Mesendoderm (in vitro differentiated cells): ENCODE measurements at regions not wholly inside any gene's neighbourhood (a gene's known extent, or its start where the extent isn't known, plus 50 kb on each side); places are given as distances from the start of the nearest gene placed in this dataset.

Source experiments
- DNase-seq: peaks from one replicate; pipeline ENCODE4 v3.0.0; 2013
- H2AK5ac ChIP-seq: 2 replicates; pipeline ENCODE4 v1.6.1; 2013; ENCODE audit warnings: low read length, inconsistent platforms
- H2BK120ac ChIP-seq: 2 replicates; pipeline ENCODE4 v1.6.1; 2013; ENCODE audit warnings: low read depth, mild to moderate bottlenecking, low read length, moderate library complexity, mixed read lengths
- H2BK15ac ChIP-seq: replicated peaks from 2 replicates; pipeline ENCODE4 v1.6.1; 2013; ENCODE audit warnings: low read depth, mild to moderate bottlenecking, moderate library complexity
- H2BK5ac ChIP-seq: 2 replicates; pipeline ENCODE4 v1.6.1; 2013; ENCODE audit warnings: low read length, inconsistent platforms
- H3K18ac ChIP-seq: 2 replicates; pipeline ENCODE4 v1.6.1; 2013; ENCODE audit warnings: mild to moderate bottlenecking, low read length, mixed read lengths
- H3K23ac ChIP-seq: one replicate; pipeline ENCODE4 v1.6.1; 2013; ENCODE audit warnings: low read length
- H3K27ac ChIP-seq: 2 replicates; pipeline ENCODE4 v1.5.1; 2013; ENCODE audit warnings: low read depth, mild to moderate bottlenecking, inconsistent platforms, low read length, moderate library complexity
- H3K27me3 ChIP-seq: 2 replicates; pipeline ENCODE4 v1.6.1; 2013; ENCODE audit warnings: low read length, control low read depth, mild to moderate bottlenecking, inconsistent platforms; ENCODE audit not compliant: insufficient read depth, poor library complexity
- H3K36me3 ChIP-seq: 2 replicates; pipeline ENCODE4 v1.6.1; 2013; ENCODE audit warnings: low read length, inconsistent platforms; ENCODE audit not compliant: control insufficient read depth, insufficient read depth
- H3K4ac ChIP-seq: one replicate; pipeline ENCODE4 v1.6.1; 2013; ENCODE audit warnings: low read depth, mild to moderate bottlenecking, low read length, moderate library complexity
- H3K4me1 ChIP-seq: 2 replicates; pipeline ENCODE4 v1.6.1; 2013; ENCODE audit warnings: low read depth, low read length, inconsistent platforms; ENCODE audit not compliant: control insufficient read depth
- H3K4me2 ChIP-seq: 2 replicates; pipeline ENCODE4 v1.6.1; 2013; ENCODE audit warnings: low read length
- H3K4me3 ChIP-seq: 2 replicates; pipeline ENCODE4 v1.5.1; 2013; ENCODE audit warnings: mild to moderate bottlenecking, low read length
- H3K56ac ChIP-seq: one replicate; pipeline ENCODE4 v1.6.1; 2013; ENCODE audit warnings: low read length
- H3K79me1 ChIP-seq: 2 replicates; pipeline ENCODE4 v1.6.1; 2013; ENCODE audit warnings: low read length, inconsistent platforms
- H3K79me2 ChIP-seq: 2 replicates; pipeline ENCODE4 v1.6.1; 2013; ENCODE audit warnings: mild to moderate bottlenecking, low read length; ENCODE audit not compliant: control insufficient read depth, insufficient read depth
- H3K9ac ChIP-seq: 2 replicates; pipeline ENCODE4 v1.6.1; 2013; ENCODE audit warnings: low read length, inconsistent platforms
- H4K5ac ChIP-seq: one replicate; pipeline ENCODE4 v1.6.1; 2013; ENCODE audit warnings: low read length
- H4K8ac ChIP-seq: one replicate; pipeline ENCODE4 v1.6.1; 2013; ENCODE audit warnings: low read depth, mild to moderate bottlenecking, control low read depth, low read length, moderate library complexity
- WGBS: extraction: QIAGEN DNeasy Blood & Tissue Kit; methylation state at CpG from one replicate; pipeline ENCODE4 v1.1.7; 2013; ENCODE audit warnings: low lambda C conversion rate, missing lambda C conversion rate; ENCODE audit not compliant: insufficient coverage; ENCODE audit errors: extremely low coverage; 5-methylcytosine and 5-hydroxymethylcytosine counted together

DNA sequence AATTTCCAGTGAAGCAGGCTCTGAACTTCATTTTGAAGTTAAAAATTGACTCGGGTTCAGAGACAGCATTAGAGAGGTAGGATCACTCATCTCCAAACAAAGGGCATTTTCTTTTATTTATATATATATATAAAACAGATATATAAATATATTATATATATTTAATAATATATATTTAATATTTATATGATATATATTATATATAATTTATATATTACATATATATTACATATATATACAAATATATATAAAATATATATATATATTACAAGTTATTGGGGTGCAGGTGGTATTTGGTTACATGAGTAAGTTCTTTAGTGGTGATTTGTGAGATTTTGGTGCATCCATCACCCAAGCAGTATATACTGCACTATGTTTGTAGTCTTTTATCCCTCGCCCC is 320.8 kb downstream of the MAP2K6 start:
- Histone ChIP-seq H3K4me1 (no peaks in the 10 kb centered on the region), H2AK5ac (no peak overlapping the region), H3K79me2 (no peaks in the 10 kb centered on the region), H3K56ac (no peak overlapping the region), H3K4ac (no peak overlapping the region), H3K36me3 (no peaks in the 10 kb centered on the region), H3K27ac (no peak overlapping the region), H2BK15ac (no peak overlapping the region), H3K18ac (no peak overlapping the region), H3K4me2 (no peak overlapping the region), H3K9ac (no peak overlapping the region), H3K23ac (no peak overlapping the region), H3K79me1 (no peaks in the 10 kb centered on the region), H3K4me3 (no peak overlapping the region), H4K5ac (no peak overlapping the region), H3K27me3 (no peaks in the 10 kb centered on the region), H2BK5ac (no peak overlapping the region), H4K8ac (no peak overlapping the region), H2BK120ac (no peak overlapping the region)
- DNase-seq: no peak
- WGBS: no CpG with 5 or more reads among the region's 2 CpGs

DNA sequence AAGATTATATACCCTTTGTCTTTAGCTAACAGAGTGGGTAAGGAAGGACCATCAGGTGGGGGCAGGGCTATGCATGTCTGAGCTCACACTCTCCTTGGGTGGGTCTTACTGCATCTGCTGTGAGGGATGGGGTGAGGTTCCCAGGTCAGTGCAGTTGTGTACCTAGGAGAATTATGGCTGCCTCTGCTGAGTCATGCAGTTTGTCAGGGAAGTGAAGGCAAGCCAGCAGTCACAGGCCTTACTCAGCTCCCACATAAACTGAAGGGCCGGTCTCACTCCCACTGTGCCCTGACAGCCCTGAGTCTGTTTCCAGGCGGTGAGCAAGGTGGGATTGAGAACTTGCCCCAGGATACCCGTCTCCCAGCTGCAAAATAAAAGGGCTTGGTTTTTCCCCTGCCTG is 328.6 kb downstream of the MAP2K6 start:
- Histone ChIP-seq H3K23ac (no peak overlapping the region), H3K27me3 (no peaks in the 10 kb centered on the region), H4K8ac (no peak overlapping the region), H2BK15ac (no peak overlapping the region), H3K4me2 (no peak overlapping the region), H3K27ac (no peak overlapping the region), H3K4ac (no peak overlapping the region), H3K4me3 (no peak overlapping the region), H3K79me1 (no peaks in the 10 kb centered on the region), H3K4me1 (no peaks in the 10 kb centered on the region), H3K36me3 (no peaks in the 10 kb centered on the region), H2BK5ac (no peak overlapping the region), H2AK5ac (no peak overlapping the region), H3K9ac (no peak overlapping the region), H3K18ac (no peak overlapping the region), H3K79me2 (no peaks in the 10 kb centered on the region), H4K5ac (no peak overlapping the region), H3K56ac (no peak overlapping the region), H2BK120ac (no peak overlapping the region)
- no CpG with 5 or more reads among the region's 3 CpGs for WGBS
- DNase-seq: no peak

DNA sequence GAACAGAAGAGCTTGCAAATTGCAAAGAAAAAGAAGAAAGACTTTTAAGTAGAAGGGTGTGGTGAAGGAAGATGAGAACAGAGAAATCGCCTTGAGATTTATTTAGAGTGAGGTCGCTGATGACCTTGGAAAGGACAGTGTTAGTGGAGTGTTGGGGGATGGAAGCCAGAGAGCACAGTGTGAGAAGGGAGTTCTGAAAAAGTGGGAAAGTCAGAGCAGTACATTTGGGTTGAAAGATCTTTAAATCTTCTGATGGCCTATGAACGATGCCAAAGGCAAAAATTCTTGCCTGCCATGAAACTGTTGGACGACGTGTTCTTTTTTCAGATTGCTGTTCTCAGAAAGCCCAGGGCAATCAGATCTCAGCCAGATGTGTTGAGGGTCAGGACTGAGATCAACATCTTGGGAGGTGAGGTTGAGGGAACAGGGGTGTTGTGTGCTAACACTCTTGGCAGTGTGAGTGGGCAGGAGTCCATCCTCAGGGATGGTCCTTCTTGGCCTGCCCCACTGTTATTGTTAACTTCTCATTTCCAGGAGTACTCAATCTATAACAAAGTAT is 330.1 kb downstream of the MAP2K6 start:
- Histone ChIP-seq H3K4ac (no peak overlapping the region), H3K79me1 (no peaks in the 10 kb centered on the region), H3K27ac (no peak overlapping the region), H3K27me3 (no peaks in the 10 kb centered on the region), H3K56ac (no peak overlapping the region), H2BK120ac (no peak overlapping the region), H3K9ac (no peak overlapping the region), H4K8ac (no peak overlapping the region), H3K18ac (no peak overlapping the region), H2AK5ac (no peak overlapping the region), H3K4me3 (no peak overlapping the region), H2BK15ac (no peak overlapping the region), H3K36me3 (no peaks in the 10 kb centered on the region), H3K4me2 (no peak overlapping the region), H3K4me1 (no peaks in the 10 kb centered on the region), H2BK5ac (no peak overlapping the region), H3K79me2 (no peaks in the 10 kb centered on the region), H4K5ac (no peak overlapping the region), H3K23ac (no peak overlapping the region)
- WGBS: no CpG with 5 or more reads among the region's 5 CpGs
- DNase-seq: no peak

DNA sequence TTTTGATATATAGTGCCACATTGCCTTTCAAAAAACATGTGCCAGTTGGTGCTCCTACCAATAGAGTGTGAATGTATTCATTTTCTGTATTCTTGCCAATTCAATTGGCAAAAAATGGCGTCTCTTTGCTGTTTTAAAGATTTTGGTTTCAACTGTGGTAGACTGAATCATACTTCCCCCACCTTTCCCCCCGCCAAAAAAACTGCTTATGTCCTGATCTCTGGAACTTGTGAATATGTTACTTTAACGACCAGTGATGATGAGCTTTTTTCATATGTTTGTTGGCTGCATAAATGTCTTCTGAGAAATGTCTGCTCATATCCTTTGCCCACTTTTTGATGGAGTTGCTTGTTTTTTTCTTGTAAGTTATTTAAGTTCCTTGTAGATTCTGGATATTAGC is 325.1 kb upstream of the KCNJ16 start:
- no peaks in the 10 kb centered on the region for H3K4me1 ChIP-seq
- H3K4me3 ChIP-seq: no peak overlapping the region
- H2BK120ac ChIP-seq: no peak overlapping the region
- no peak overlapping the region for H3K23ac ChIP-seq
- no peak overlapping the region for H3K4me2 ChIP-seq
- no peaks in the 10 kb centered on the region for H3K36me3 ChIP-seq
- no peak for DNase-seq
- no peak overlapping the region for H3K27ac ChIP-seq
- H3K27me3 ChIP-seq: no peaks in the 10 kb centered on the region
- H3K4ac ChIP-seq: no peak overlapping the region
- no peak overlapping the region for H3K18ac ChIP-seq
- no peaks in the 10 kb centered on the region for H3K79me2 ChIP-seq
- H3K56ac ChIP-seq: no peak overlapping the region
- no peak overlapping the region for H2BK15ac ChIP-seq
- no peak overlapping the region for H2AK5ac ChIP-seq
- H4K8ac ChIP-seq: no peak overlapping the region
- no peaks in the 10 kb centered on the region for H3K79me1 ChIP-seq
- no CpG with 5 or more reads among the region's 3 CpGs for WGBS
- no peak overlapping the region for H3K9ac ChIP-seq
- no peak overlapping the region for H2BK5ac ChIP-seq
- H4K5ac ChIP-seq: no peak overlapping the region

DNA sequence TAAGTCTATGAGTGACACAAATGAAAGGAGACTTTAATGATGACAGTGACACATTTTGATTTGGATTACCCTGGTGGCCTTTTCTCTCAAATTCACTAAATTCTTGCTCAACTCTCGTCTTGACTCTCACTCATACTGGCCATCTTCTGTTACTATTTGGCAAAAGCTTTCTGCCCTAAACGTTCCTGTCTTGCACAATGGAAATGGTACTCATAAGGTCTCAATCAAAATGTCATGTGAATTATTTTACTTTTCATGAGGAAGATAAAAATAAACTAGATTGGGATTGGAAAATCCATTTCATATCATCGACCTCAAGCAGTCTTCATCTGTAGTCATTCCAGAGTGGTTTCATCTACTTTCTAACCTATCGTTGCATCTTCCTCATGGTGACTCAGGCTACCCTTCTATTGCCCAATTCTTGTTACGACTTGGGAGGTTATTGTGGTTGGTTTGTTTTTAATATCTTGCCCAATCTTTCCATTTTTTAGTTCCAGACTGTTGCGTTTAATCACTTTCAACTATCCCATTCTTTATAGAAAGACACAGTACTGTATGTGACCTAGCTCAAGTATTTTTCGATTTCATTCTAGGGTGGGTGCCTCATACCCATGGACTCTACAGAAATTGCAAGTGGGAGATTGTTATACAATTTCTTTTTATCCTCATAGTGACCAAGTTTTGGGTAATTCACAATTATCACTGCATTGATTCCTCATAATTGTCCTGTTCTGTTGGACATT is 317.2 kb upstream of the KCNJ16 start:
- H3K27me3 ChIP-seq: no peaks in the 10 kb centered on the region
- no peaks in the 10 kb centered on the region for H3K4me1 ChIP-seq
- no peak overlapping the region for H3K4me2 ChIP-seq
- no peak overlapping the region for H4K5ac ChIP-seq
- no peak overlapping the region for H3K56ac ChIP-seq
- H3K4ac ChIP-seq: no peak overlapping the region
- no peak overlapping the region for H3K18ac ChIP-seq
- no peak overlapping the region for H4K8ac ChIP-seq
- H2AK5ac ChIP-seq: no peak overlapping the region
- no peak overlapping the region for H2BK5ac ChIP-seq
- H3K27ac ChIP-seq: no peak overlapping the region
- no peak overlapping the region for H3K23ac ChIP-seq
- H3K79me2 ChIP-seq: no peaks in the 10 kb centered on the region
- no CpG with 5 or more reads among the region's 7 CpGs for WGBS
- no peak overlapping the region for H3K9ac ChIP-seq
- no peak for DNase-seq
- no peaks in the 10 kb centered on the region for H3K79me1 ChIP-seq
- H2BK15ac ChIP-seq: no peak overlapping the region
- H3K36me3 ChIP-seq: no peaks in the 10 kb centered on the region
- H2BK120ac ChIP-seq: no peak overlapping the region
- H3K4me3 ChIP-seq: no peak overlapping the region

DNA sequence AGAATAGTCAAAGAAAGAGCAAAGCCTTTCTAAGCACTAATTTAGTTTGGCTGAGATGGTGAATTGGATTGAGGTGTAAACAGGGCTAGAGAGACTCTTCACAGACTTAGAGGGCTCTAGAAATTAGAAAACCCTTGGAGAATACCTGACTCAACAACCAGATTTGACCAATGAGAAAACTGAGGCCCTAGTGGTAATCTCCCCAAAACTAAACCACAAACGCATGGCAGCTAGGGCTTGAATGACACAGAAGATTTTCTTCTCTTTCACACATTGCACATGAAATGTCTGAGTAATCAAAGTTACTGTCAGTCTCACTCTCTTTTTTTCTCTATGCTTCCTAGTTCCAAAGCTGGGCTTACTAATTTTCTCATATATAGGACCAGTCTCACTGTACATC is 314.5 kb upstream of the KCNJ16 start:
- Histone ChIP-seq H3K4ac (no peak overlapping the region), H2AK5ac (no peak overlapping the region), H3K9ac (no peak overlapping the region), H4K8ac (no peak overlapping the region), H3K27ac (no peak overlapping the region), H2BK120ac (no peak overlapping the region), H4K5ac (no peak overlapping the region), H2BK5ac (no peak overlapping the region), H3K18ac (no peak overlapping the region), H3K4me1 (no peaks in the 10 kb centered on the region), H3K36me3 (no peaks in the 10 kb centered on the region), H3K27me3 (no peaks in the 10 kb centered on the region), H3K79me1 (no peaks in the 10 kb centered on the region), H3K79me2 (no peaks in the 10 kb centered on the region), H3K4me2 (no peak overlapping the region), H3K56ac (no peak overlapping the region), H3K23ac (no peak overlapping the region), H2BK15ac (no peak overlapping the region), H3K4me3 (no peak overlapping the region)
- WGBS: no CpG with 5 or more reads among the region's 1 CpG
- DNase-seq: no peak
